Fibroblast of lung (primary cell): ENCODE measurements at regions not wholly inside any gene's neighbourhood (a gene's known extent, or its start where the extent isn't known, plus 50 kb on each side); places are given as distances from the start of the nearest gene placed in this dataset.

ENCODE experiments used
- DNase-seq, 2 donors: peaks; one replicate each; pipeline versions ENCODE4 v3.0.0 to v3.0.0-alpha.2; 2010; ENCODE audit warnings: low read depth in 2 of 2
- H2AFZ ChIP-seq: 2 replicates; pipeline ENCODE4 v1.5.1; 2012; ENCODE audit warnings: low read length, control low read depth, inconsistent platforms
- H3K27ac ChIP-seq: 2 replicates; pipeline ENCODE4 v1.5.1; 2011; ENCODE audit warnings: low read length, control low read depth; ENCODE audit not compliant: insufficient read depth
- H3K27me3 ChIP-seq: 2 replicates; pipeline ENCODE4 v1.5.1; 2011; ENCODE audit warnings: mild to moderate bottlenecking, low read length; ENCODE audit not compliant: control insufficient read depth, insufficient read depth
- H3K36me3 ChIP-seq: 2 replicates; pipeline ENCODE4 v1.5.1; 2011; ENCODE audit warnings: low read length; ENCODE audit not compliant: control insufficient read depth, insufficient read depth
- H3K4me1 ChIP-seq: 2 replicates; pipeline ENCODE4 v1.5.1; 2011; ENCODE audit warnings: low read length; ENCODE audit not compliant: control insufficient read depth, insufficient read depth; ENCODE audit errors: extremely low read depth
- H3K4me2 ChIP-seq: 2 replicates; pipeline ENCODE4 v1.5.1; 2011; ENCODE audit warnings: low read length, control low read depth; ENCODE audit not compliant: insufficient read depth; ENCODE audit errors: extremely low read depth
- H3K4me3 ChIP-seq, 4 experiments: fragments of 200-600 bp in 1 of 4; sonication (generic) in 1 of 4; replicated peaks in 1 of 4; 2 replicates each; pipeline ENCODE4 v1.5.1; 2011 to 2016; ENCODE audit warnings: low read length in 4 of 4, low read depth in 3 of 4, mild to moderate bottlenecking in 3 of 4, control low read depth in 2 of 4, inconsistent platforms in 1 of 4, mixed read lengths in 1 of 4; ENCODE audit not compliant: insufficient read depth in 1 of 4; ENCODE audit errors: control extremely low read depth in 1 of 4
- H3K79me2 ChIP-seq: 2 replicates; pipeline ENCODE4 v1.5.1; 2012; ENCODE audit warnings: mild to moderate bottlenecking, low read length, inconsistent platforms; ENCODE audit not compliant: control insufficient read depth, insufficient read depth
- H3K9ac ChIP-seq: 2 replicates; pipeline ENCODE4 v1.5.1; 2011; ENCODE audit warnings: mild to moderate bottlenecking, low read length, control low read depth; ENCODE audit not compliant: insufficient read depth
- H3K9me3 ChIP-seq: 2 replicates; pipeline ENCODE4 v1.5.1; 2012; ENCODE audit warnings: low read depth, low read length; ENCODE audit not compliant: control insufficient read depth, insufficient read depth
- H4K20me1 ChIP-seq: 2 replicates; pipeline ENCODE4 v1.5.1; 2011; ENCODE audit warnings: low read length; ENCODE audit not compliant: control insufficient read depth, insufficient read depth; ENCODE audit errors: extremely low read depth
- EZH2 ChIP-seq: IDR thresholded peaks from 2 replicates; pipeline ENCODE4 v1.5.1; 2012; ENCODE audit warnings: low read length, control low read depth, mild to moderate bottlenecking; ENCODE audit errors: missing control alignments
- TF ChIP-seq, protein P1 (sequence below), 2 donors: IDR thresholded peaks in 1 of 2; conservative IDR thresholded peaks in 1 of 2; 1 replicate in 1 of 2; 2 replicates in 1 of 2; pipeline ENCODE4 v1.5.1; 2011 to 2012; ENCODE audit warnings: low read length in 2 of 2, control low read depth in 1 of 2, inconsistent platforms in 1 of 2, low read depth in 1 of 2, mild to moderate bottlenecking in 1 of 2

DNA sequence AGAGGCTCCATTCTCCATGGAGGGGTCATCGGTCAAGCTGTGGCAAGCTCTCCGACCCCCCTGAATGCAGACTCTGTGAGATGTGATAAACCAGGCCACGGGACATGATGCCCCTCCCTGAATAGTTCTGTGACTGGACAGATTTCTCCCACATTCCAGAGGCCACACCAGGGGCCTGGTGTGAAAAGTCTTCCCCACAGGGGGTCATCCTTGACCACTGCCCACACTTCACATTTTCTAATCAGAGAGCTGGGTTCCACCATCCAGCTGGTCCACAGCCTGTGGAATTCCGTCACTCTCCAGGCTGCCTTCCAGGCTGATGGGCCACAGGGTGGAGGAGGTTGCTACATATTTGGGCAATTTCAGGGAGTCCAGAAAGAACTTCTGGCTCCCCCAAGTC is 51.3 kb upstream of the CYRIA start:
- no peak overlapping the region for H3K27ac ChIP-seq
- H2AFZ ChIP-seq, result no peak overlapping the region
- DNase-seq, result no peak
- H3K4me2 ChIP-seq, result no peak overlapping the region
- no peaks in the 10 kb centered on the region for H3K36me3 ChIP-seq
- no peaks in the 10 kb centered on the region for H4K20me1 ChIP-seq
- H3K9ac ChIP-seq, result no peak overlapping the region
- no peaks in the 10 kb centered on the region for H3K27me3 ChIP-seq
- H3K4me1 ChIP-seq, result no peaks in the 10 kb centered on the region
- H3K79me2 ChIP-seq, result no peaks in the 10 kb centered on the region
- no peaks in the 10 kb centered on the region for H3K9me3 ChIP-seq
- TF ChIP-seq EZH2, result no peak
- TF ChIP-seq, protein P1, sequence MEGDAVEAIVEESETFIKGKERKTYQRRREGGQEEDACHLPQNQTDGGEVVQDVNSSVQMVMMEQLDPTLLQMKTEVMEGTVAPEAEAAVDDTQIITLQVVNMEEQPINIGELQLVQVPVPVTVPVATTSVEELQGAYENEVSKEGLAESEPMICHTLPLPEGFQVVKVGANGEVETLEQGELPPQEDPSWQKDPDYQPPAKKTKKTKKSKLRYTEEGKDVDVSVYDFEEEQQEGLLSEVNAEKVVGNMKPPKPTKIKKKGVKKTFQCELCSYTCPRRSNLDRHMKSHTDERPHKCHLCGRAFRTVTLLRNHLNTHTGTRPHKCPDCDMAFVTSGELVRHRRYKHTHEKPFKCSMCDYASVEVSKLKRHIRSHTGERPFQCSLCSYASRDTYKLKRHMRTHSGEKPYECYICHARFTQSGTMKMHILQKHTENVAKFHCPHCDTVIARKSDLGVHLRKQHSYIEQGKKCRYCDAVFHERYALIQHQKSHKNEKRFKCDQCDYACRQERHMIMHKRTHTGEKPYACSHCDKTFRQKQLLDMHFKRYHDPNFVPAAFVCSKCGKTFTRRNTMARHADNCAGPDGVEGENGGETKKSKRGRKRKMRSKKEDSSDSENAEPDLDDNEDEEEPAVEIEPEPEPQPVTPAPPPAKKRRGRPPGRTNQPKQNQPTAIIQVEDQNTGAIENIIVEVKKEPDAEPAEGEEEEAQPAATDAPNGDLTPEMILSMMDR (conservative IDR thresholded peaks at IDR 0.05 in 1 of 2, IDR thresholded peaks at IDR 0.05 in 1 of 2; ENCODE audit: low read depth in 1 of 2, low read length in 2 of 2), result no peak
- H3K4me3 ChIP-seq, result no peak overlapping the region

DNA sequence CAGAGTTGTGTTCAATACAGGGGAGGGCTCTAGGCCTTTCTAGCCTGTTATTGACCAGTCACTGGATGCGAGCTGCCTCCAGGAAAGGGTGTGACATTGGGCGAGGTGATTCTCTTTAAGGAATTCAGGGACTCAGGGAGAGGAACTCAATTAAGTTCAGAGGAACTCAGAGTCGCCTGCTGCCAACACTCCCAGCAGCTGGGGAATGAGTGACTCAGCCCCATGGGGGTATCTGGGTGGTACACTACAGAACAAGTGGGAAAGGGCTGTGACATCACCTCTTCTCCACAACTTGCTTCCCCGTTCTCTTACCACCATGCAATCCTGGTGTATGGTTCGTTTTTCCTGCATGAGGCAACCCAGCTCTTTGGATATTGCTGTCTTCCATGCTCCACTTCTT is 50.4 kb upstream of the CYRIA start:
- H4K20me1 ChIP-seq, result no peaks in the 10 kb centered on the region
- H3K79me2 ChIP-seq, result no peaks in the 10 kb centered on the region
- no peak overlapping the region for H3K27ac ChIP-seq
- H3K9ac ChIP-seq, result no peak overlapping the region
- H3K9me3 ChIP-seq, result no peaks in the 10 kb centered on the region
- H3K36me3 ChIP-seq, result no peaks in the 10 kb centered on the region
- no peaks in the 10 kb centered on the region for H3K27me3 ChIP-seq
- no peak overlapping the region for H3K4me3 ChIP-seq
- H3K4me1 ChIP-seq, result no peaks in the 10 kb centered on the region
- no peak overlapping the region for H3K4me2 ChIP-seq
- no peak overlapping the region for H2AFZ ChIP-seq
- TF ChIP-seq, protein P1 (conservative IDR thresholded peaks at IDR 0.05 in 1 of 2, IDR thresholded peaks at IDR 0.05 in 1 of 2; ENCODE audit: low read depth in 1 of 2, low read length in 2 of 2), result no peak
- no peak for TF ChIP-seq EZH2
- no peak for DNase-seq
